ENCODE measurements at regions not wholly inside any gene's neighbourhood (a gene's known extent, or its start where the extent isn't known, plus 50 kb on each side); places are given as distances from the start of the nearest gene placed in this dataset.
"Not testable (repeated sequence)": the region's sequence is repeated elsewhere in the genome, so short reads cannot be mapped to it uniquely, and the experiment has no call there.

DNA sequence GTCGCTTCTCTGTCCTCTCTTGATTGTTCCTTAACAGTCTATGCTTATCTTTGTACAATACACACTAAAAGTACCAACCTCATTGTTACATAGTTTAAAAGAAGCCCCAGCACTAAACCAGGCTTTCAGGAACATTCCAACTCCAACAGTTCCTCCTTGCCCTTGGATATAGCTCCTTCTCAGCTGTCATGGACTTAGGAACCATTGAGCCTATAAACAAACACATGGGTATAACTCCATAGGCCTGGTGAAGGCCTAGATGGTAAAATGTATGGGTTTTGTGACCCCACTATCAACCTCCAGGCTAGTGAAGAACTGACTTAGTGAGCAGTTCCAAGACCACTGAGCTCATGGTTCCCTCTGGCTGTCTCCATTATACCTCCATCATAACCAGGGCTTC is 74.8 kb upstream of the SLC39A10 start:
- H3K27ac Mint-ChIP-seq, result no peak overlapping the region
- H3K4me3 Mint-ChIP-seq, result no peak overlapping the region
- DNase-seq, result no peak
- H3K27me3 Mint-ChIP-seq, result no peaks in the 10 kb centered on the region
- peaks cover 3% of the 10 kb centered on the region for H3K9me3 Mint-ChIP-seq
- H3K4me1 Mint-ChIP-seq, result peaks cover 22% of the 10 kb centered on the region
- H3K36me3 Mint-ChIP-seq, result peaks cover 5% of the 10 kb centered on the region

DNA sequence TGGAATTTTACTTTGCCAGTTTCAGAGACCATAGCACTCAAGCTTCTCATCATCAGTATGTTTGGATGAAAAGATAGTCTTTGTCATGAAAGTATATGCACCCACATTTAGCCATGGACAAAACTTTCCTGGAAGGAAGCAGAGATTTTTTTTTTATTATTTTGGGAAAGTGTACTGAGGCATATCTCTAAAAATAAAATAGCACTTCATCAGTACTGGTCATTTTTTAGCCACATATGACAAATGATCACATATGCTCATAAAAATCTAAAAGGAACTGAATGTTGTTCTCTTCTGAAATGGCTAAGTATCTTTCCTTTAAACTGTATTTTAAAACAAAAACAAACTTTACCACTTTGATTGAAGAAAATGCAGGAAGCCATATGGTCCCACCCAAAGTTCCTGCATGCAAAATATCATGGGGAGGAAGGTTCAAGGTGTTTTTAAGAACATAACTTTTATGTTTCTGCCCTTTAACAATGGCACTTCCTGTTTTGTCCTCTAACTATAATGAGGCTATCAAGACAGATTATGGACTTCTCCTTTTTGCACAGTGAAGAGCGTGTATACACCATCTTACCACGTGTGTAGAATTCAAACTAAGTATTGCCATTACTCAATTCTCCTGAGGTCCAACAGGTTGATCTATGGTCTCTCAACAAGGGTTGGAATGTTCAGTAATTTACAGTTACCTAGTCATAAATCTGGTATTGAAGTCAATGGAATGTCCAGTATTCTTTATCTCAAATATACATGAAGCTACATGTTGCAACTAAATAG is 77.1 kb upstream of the SLC39A10 start:
- Mint-ChIP-seq H3K9me3 (peaks cover 3% of the 10 kb centered on the region), H3K27me3 (no peaks in the 10 kb centered on the region), H3K4me1 (peaks cover 39% of the 10 kb centered on the region), H3K27ac (peak overlapping the region; percentile 70), H3K36me3 (peaks cover 5% of the 10 kb centered on the region), H3K4me3 (no peak overlapping the region)
- DNase-seq, result no peak

DNA sequence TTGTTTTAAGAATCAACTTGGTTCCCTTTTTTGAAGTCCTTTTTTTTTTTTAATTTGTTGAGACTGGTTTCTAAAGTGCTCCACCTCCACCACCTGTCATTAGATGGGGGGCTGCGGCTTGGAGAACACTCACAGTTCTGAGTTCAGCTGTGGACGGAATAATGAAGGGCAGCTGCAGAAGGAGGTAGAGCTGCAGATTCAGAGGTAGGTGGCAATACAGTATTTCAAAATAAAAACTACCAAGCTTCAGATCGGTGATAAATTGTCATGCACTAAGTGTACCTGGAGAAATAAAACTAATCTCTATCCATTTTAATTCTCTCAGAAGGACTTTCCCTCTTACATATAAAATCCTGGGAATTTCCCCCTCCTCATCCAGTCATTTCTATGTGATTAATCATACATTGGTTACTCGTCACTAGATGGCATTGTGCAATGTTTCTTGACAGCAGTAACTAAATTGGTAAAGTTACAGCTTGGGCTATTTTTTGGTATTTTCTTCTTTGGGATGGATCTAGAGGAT is 81.1 kb upstream of the SLC39A10 start:
- no peaks in the 10 kb centered on the region for H3K27me3 Mint-ChIP-seq
- peaks cover 3% of the 10 kb centered on the region for H3K9me3 Mint-ChIP-seq
- H3K4me1 Mint-ChIP-seq, result peaks cover 50% of the 10 kb centered on the region
- H3K27ac Mint-ChIP-seq, result peak overlapping the region; percentile 55
- no peak overlapping the region for H3K4me3 Mint-ChIP-seq
- no peak for DNase-seq
- peaks cover 7% of the 10 kb centered on the region for H3K36me3 Mint-ChIP-seq

DNA sequence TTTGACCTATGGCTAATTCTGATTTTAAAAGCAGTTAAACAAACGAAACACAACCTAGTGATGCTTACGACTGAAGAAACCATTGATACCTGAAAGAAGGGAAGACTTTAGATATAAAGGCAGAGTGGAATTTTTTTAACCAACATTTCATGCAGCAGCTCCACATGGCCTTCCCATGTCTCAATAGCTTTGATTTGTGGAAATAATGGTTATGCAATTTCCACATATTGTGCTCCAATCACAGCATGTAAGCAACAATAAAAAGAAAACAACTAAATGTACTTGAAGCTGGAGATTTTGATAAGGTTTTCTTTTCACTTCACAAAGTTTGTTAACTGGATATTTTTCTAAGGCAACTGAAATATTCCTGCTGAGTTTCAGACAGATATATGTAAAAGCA is 82.0 kb upstream of the SLC39A10 start:
- H3K4me3 Mint-ChIP-seq, result no peak overlapping the region
- peak overlapping the region; percentile 25 for H3K27ac Mint-ChIP-seq
- H3K27me3 Mint-ChIP-seq, result no peaks in the 10 kb centered on the region
- DNase-seq, result no peak
- H3K4me1 Mint-ChIP-seq, result peaks cover 48% of the 10 kb centered on the region
- H3K36me3 Mint-ChIP-seq, result peaks cover 5% of the 10 kb centered on the region
- no peaks in the 10 kb centered on the region for H3K9me3 Mint-ChIP-seq

DNA sequence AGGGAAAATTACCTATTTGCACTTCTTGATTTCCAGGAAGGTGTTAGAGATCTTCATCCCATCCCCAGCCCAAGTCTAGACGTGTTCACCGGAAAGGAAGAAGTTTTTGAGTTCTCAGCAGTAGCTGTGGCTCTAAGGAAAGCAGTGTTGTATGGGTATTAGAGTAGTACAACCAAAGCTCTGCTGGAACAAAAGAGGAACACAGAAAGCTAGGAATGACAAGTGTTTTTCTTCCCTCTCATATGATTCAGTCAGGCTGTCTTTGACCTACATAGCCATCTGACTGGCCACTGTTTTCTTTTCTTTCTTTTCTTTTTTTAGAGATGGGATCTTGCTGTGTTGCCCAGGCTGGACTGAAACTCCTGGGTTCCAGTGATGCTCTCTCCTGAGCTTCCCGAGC is 82.7 kb upstream of the SLC39A10 start:
- peaks cover 3% of the 10 kb centered on the region for H3K36me3 Mint-ChIP-seq
- H3K9me3 Mint-ChIP-seq, result no peaks in the 10 kb centered on the region
- H3K27me3 Mint-ChIP-seq, result no peaks in the 10 kb centered on the region
- H3K4me3 Mint-ChIP-seq, result no peak overlapping the region
- DNase-seq, result no peak
- no peak overlapping the region for H3K27ac Mint-ChIP-seq
- peaks cover 47% of the 10 kb centered on the region for H3K4me1 Mint-ChIP-seq

DNA sequence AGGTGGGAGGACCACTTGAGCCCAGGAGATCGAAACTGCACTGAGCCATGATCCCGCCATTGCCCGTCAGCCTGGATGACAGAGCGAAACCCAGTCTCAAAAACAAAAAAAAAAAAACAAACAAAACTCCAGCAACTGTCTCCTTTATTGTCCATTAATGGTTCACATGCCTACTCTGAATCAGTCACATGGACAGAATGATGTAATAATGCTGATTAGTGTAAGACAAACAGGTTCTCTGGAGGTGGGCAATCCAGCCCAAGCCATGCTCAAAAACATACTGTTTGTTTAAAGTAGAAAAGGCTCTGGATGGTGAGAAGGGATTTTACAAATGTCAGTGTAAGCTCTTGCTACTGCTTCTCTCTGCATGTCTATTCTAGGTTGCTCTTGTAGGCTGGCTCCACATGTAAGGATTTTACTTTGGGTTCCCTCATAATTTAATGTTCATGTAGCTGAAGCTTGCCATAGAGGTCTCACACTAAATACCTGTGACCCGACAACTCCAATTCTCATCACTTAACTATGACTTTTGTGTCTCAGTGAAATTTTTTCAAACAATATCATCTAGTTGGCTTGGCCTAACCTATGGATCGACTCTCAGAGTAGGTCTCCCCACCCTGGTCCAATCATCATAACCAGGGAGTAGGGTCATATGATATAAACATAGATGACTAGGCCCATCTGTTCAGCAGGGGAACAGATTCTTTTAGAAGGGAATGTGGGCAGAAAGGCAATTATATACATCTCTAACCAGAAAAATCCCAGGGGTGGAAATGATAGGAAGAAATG is 83.9 kb upstream of the SLC39A10 start:
- Mint-ChIP-seq H3K4me1 (peaks cover 45% of the 10 kb centered on the region), H3K27me3 (no peaks in the 10 kb centered on the region), H3K9me3 (no peaks in the 10 kb centered on the region), H3K27ac (no peak overlapping the region), H3K36me3 (peaks cover 3% of the 10 kb centered on the region), H3K4me3 (no peak overlapping the region)
- no peak for DNase-seq

DNA sequence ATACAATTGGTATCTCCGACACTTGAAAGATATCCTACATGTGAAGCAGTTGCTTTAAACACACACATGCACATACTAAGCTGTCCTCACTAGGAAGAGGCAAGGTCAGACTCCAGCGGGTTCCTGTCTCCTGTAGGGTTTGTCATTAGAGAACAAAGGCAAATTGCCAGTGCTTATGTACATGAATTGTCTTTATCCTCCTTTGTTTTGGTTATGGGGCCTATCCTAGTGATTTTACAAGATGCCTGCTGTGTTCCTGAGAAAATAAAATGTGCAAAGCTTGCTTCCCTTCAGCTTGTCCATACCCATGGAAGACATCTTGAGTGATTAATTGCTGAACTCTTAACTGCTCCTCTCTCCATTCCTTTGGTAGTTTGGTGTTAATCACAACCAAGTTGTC is 86.7 kb upstream of the SLC39A10 start:
- no peak overlapping the region for H3K27ac Mint-ChIP-seq
- no peak for DNase-seq

DNA sequence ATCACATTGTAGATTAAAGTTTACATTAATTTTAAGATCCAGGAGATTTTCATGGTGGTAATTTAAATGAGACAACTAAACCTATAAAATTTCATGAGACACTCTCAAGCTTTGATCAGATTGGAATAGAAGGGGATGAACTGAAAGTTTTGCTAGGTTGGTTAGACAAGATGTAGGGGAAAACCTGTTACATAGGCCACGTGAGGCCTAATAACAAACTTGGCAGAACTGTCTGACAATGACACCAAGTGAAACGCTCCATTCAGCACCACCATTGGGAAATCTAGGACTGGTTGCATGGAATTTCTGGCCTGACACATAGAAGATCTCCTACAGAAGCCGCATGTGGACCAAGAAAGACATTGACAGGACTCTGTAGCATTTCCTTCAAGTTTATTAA is 87.8 kb upstream of the SLC39A10 start:
- Mint-ChIP-seq H3K4me1 (peaks cover 24% of the 10 kb centered on the region), H3K9me3 (peaks cover 1% of the 10 kb centered on the region), H3K36me3 (peaks cover 3% of the 10 kb centered on the region), H3K4me3 (no peak overlapping the region), H3K27ac (no peak overlapping the region), H3K27me3 (no peaks in the 10 kb centered on the region)
- no peak for DNase-seq

More for the DNA sequence above, 86.7 kb upstream of the SLC39A10 start:
- peaks cover 3% of the 10 kb centered on the region for H3K36me3 Mint-ChIP-seq
- no peak overlapping the region for H3K4me3 Mint-ChIP-seq
- peaks cover 1% of the 10 kb centered on the region for H3K9me3 Mint-ChIP-seq
- H3K27me3 Mint-ChIP-seq, result no peaks in the 10 kb centered on the region
- H3K4me1 Mint-ChIP-seq, result peaks cover 26% of the 10 kb centered on the region

DNA sequence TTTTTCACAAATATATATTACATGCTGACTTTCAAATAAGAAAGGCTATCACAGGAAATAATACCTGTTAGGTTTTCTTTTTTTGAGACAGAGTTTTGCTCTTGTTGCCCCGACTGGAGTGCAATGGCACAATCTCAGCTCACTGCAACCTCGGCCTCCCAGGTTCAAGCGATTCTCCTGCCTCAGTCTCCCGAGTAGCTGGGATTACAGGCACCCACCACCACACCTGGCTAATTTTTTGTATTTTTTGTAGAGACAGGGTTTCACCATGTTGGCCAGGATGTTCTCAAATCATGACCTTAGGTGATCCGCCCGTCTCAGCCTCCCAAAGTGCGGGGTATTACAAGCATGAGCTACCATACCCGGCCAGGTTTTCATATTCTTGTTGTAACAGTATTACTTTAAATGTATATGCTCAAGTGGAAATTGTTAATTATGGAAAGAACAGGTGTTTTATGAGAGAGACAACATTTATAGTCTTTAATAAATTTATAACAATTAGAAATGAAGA is 92.3 kb upstream of the SLC39A10 start:
- H3K27me3 Mint-ChIP-seq, H3K4me3 Mint-ChIP-seq, H3K9me3 Mint-ChIP-seq, DNase-seq: not testable (repeated sequence)
- Mint-ChIP-seq H3K4me1 (peaks cover 44% of the 10 kb centered on the region), H3K36me3 (peaks cover 17% of the 10 kb centered on the region), H3K27ac (peak overlapping the region; percentile 81)

DNA sequence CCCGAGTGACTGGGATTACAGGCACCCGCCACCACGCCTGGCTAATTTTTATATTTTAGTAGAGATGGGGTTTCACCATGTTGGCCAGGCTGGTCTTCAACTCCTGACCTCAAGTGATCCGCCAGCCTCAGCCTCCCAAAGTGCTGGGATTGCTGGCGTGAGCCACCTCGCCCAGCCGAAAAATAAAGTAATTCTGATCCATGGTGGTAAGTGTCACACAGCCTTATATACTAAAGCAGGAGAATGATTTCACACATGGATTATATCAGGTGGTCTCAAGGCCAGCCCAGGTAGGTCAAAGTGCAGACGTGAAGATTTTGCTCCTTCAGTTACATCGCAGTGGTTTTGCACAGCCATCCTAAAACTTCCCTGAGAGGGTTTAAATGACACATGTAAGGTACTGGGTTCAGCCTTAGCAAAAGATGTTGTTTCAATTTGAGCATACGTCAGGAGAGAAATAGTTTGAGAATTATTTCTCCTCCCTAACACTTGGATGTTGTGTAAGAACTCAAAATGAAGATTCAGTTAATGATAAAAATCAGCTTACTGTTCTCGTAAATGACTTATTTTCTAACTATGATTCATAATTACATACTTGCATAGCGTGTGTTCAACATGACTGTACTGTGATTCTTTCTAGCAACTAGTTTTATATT is 93.0 kb upstream of the SLC39A10 start:
- Mint-ChIP-seq H3K9me3 (peaks cover 6% of the 10 kb centered on the region), H3K27me3 (no peaks in the 10 kb centered on the region), H3K4me3 (no peak overlapping the region), H3K4me1 (peaks cover 42% of the 10 kb centered on the region), H3K27ac (peak overlapping the region; percentile 81), H3K36me3 (peaks cover 19% of the 10 kb centered on the region)
- DNase-seq, result no peak

DNA sequence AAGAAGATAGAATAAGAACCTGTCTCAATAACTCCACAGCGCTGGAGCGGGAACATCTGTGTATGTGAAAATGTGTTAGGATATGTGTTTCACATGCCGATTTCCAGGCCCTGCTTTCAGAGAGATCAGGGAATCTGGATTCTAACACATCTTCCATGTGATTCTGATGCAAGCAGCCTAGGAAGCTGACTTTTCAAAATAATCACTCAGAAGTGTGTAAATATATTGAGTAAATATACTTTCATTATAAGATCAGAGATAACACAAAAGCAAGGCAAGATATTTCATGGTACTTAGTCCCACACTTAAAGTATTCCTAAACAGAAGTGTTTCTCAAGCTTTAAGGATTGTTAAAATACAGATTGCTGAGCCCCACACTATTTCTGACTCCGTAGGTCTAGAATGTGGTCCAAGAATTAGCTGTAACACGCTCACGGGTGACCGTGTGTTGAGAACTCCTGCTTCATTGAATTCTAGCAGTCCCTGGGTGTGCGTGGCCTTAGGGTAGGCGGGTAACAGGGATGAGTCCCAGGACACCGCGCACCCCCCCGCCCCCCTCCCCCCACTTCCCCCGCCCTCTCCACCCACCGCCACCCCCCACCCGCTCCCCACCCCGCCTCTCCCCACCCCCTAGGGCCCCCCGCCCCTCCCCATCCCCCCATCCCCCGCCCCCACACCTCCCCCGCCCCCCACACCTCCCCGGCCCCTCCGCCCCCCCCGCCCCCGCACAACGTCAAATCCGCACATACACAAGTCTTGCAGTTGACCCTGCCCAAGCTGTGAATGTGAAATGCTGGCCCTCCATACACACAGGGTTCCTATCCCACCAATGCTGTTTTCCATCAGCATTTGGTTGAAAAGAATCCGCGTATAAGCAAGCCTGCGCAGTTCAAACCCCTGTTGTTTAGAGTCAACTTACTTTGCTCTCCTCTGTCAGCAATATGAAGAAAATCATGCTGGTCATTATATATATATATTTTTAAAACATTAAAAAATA is 94.2 kb upstream of the SLC39A10 start:
- H3K9me3 Mint-ChIP-seq, result peaks cover 13% of the 10 kb centered on the region
- H3K4me3 Mint-ChIP-seq, result peak overlapping the region; percentile 49
- H3K4me1 Mint-ChIP-seq, result peaks cover 50% of the 10 kb centered on the region
- no peak for DNase-seq
- no peaks in the 10 kb centered on the region for H3K27me3 Mint-ChIP-seq
- peak overlapping the region; percentile 85 for H3K27ac Mint-ChIP-seq
- peaks cover 26% of the 10 kb centered on the region for H3K36me3 Mint-ChIP-seq

DNA sequence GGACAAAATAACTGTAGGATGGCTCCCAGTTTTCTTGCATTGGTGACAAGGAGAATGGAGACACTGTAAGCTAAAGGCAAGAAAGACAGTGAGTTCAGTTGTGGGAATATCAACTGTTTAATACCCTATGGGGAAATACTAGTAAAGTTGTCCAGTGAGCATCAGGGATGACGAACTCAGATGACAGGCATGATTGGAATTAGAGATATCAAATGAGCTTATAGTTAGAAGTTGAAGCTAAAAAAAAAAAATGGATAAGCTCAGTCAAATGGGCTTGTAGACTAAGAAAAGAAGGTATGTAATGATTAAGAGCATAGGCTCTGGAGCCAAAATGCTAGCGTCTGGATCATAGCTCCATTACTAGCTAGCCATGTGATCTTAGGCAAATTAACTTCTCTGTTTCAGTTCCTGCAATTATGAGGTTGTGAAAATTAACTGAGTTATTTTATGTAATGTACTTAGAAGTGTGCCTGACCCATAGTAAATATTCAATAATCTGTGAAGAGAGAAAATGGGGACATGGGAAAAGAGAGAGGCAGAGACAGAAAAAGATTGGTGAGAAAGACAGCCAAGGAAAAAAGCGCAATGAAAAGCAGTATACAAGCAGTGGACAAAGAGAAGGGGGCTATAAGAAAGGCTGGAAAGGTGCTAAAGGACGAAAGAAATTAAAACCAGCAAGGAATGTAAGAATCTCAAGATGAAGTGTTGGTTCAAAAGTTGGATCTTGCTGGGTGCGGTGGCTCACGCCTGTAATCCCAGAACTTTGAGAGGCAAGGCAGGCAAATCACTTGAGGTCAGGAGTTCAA is 95.7 kb upstream of the SLC39A10 start:
- no peaks in the 10 kb centered on the region for H3K27me3 Mint-ChIP-seq
- H3K27ac Mint-ChIP-seq, result peak overlapping the region; percentile 85
- peaks cover 12% of the 10 kb centered on the region for H3K9me3 Mint-ChIP-seq
- H3K36me3 Mint-ChIP-seq, result peaks cover 26% of the 10 kb centered on the region
- peak overlapping the region; percentile 65 for H3K4me3 Mint-ChIP-seq
- H3K4me1 Mint-ChIP-seq, result peaks cover 55% of the 10 kb centered on the region
- no peak for DNase-seq

DNA sequence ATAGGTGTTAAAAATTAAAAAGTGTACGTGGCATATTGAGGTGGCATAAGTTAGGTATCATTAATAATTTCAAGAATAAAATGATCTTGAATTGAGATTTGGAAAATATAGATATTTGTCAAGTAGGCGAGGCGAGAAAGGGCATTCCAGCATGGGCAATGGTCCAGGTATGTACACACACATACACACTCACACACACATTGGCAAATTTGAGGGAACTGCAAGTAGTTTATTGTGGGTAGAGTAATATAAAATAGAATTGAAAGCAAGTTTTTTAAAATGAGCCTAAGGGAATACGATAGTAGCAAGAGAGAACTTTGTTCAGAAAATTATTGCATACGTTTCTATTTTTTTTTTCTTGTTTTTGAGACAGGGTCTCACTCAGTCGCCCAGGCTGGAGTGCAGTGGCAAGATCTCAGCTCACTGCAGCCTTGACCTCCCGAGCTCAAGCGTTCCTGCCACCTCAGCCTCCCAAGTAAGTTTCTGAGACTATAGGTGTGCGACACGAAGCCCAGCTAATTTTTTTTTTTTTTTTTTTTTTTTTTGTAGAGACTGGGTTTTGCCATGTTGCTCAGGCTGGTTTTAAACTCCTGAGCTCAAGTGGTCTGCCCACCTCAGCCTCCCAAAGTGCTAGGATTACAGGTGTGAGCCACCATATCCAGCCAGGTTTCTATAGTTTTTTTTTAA is 96.7 kb upstream of the SLC39A10 start:
- peaks cover 26% of the 10 kb centered on the region for H3K36me3 Mint-ChIP-seq
- peaks cover 61% of the 10 kb centered on the region for H3K4me1 Mint-ChIP-seq
- H3K4me3 Mint-ChIP-seq, result peak overlapping the region; percentile 6
- peaks cover 12% of the 10 kb centered on the region for H3K9me3 Mint-ChIP-seq
- H3K27me3 Mint-ChIP-seq, result no peaks in the 10 kb centered on the region
- peak overlapping the region; percentile 85 for H3K27ac Mint-ChIP-seq
- DNase-seq, result no peak
